Loucy (cell line): ENCODE measurements at regions not wholly inside any gene's neighbourhood (a gene's known extent, or its start where the extent isn't known, plus 50 kb on each side); places are given as distances from the start of the nearest gene placed in this dataset.

Experiments
- EZH2phosphoT487 ChIP-seq: fragments of 200-600 bp; IDR thresholded peaks from 2 replicates; pipeline ENCODE4 v1.6.1; 2018; ENCODE audit warnings: antibody characterized with exemption, mild to moderate bottlenecking, moderate library complexity, borderline replicate concordance
- TF ChIP-seq, protein P1 (sequence below): fragments of 200-600 bp; sonication (generic); conservative IDR thresholded peaks from 2 replicates; pipeline ENCODE4 v1.5.1; 2014; ENCODE audit warnings: mild to moderate bottlenecking, antibody characterized with exemption, low read length

DNA sequence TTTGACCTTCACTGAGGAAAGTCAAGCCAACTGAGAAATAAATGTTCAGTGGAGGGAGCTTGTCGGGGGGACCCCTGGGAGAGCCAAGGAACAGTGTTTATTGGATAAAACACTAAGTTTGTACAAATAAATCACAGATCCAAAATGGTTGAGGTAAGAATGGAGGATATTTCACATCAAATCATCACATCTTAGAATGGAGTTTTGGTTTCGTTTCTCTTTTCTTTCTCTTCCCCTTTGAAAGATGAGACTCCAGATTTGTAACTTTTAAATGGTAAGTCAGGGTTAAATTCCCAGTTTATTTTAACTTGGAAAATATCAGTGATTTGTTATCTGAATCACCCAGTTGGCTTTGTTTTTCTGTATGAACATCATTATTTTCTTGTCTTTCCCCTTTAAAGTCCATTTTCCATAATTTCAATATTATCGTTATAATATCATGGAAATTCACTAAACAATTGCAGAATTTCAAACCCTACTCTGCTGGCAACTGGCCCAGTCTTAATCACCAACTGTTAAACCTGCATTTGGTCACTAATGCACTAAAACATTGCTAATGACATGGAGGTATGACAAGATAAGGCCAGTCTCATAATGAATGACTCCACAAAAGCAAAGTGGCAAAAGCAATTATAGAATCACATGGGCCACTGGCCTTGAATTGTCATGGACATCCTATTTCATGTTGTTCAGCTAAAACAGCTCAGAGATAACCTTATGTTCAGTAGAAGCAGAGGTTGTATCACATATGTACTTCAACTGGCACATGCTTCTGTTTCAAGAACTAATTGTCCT is 295.1 kb downstream of the SHOX2 start:
- TF ChIP-seq, protein P1, sequence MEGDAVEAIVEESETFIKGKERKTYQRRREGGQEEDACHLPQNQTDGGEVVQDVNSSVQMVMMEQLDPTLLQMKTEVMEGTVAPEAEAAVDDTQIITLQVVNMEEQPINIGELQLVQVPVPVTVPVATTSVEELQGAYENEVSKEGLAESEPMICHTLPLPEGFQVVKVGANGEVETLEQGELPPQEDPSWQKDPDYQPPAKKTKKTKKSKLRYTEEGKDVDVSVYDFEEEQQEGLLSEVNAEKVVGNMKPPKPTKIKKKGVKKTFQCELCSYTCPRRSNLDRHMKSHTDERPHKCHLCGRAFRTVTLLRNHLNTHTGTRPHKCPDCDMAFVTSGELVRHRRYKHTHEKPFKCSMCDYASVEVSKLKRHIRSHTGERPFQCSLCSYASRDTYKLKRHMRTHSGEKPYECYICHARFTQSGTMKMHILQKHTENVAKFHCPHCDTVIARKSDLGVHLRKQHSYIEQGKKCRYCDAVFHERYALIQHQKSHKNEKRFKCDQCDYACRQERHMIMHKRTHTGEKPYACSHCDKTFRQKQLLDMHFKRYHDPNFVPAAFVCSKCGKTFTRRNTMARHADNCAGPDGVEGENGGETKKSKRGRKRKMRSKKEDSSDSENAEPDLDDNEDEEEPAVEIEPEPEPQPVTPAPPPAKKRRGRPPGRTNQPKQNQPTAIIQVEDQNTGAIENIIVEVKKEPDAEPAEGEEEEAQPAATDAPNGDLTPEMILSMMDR = no peak
- TF ChIP-seq EZH2phosphoT487 = no peak
